PC-9 (cell line): ENCODE measurements at regions not wholly inside any gene's neighbourhood (a gene's known extent, or its start where the extent isn't known, plus 50 kb on each side); places are given as distances from the start of the nearest gene placed in this dataset.

Source experiments
- EZH2 ChIP-seq: fragments of 200-600 bp; sonication (generic); IDR thresholded peaks from 2 replicates; pipeline ENCODE4 v1.8.0; 2017; ENCODE audit warnings: antibody characterized with exemption, low read depth
- TF ChIP-seq, protein P1 (sequence below): fragments of 200-600 bp; sonication (generic); conservative IDR thresholded peaks from 2 replicates; pipeline ENCODE4 v1.6.1; 2017; ENCODE audit warnings: mixed run types, antibody characterized with exemption, mild to moderate bottlenecking, moderate library complexity

- no peak for TF ChIP-seq EZH2
- TF ChIP-seq, protein P1, sequence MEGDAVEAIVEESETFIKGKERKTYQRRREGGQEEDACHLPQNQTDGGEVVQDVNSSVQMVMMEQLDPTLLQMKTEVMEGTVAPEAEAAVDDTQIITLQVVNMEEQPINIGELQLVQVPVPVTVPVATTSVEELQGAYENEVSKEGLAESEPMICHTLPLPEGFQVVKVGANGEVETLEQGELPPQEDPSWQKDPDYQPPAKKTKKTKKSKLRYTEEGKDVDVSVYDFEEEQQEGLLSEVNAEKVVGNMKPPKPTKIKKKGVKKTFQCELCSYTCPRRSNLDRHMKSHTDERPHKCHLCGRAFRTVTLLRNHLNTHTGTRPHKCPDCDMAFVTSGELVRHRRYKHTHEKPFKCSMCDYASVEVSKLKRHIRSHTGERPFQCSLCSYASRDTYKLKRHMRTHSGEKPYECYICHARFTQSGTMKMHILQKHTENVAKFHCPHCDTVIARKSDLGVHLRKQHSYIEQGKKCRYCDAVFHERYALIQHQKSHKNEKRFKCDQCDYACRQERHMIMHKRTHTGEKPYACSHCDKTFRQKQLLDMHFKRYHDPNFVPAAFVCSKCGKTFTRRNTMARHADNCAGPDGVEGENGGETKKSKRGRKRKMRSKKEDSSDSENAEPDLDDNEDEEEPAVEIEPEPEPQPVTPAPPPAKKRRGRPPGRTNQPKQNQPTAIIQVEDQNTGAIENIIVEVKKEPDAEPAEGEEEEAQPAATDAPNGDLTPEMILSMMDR: no peak
Measured at GRCh38 chr1:29810121-29811120, 574.1 kb downstream of the PTPRU start.
